Panc1 (cell line): ENCODE measurements at regions not wholly inside any gene's neighbourhood (a gene's known extent, or its start where the extent isn't known, plus 50 kb on each side); places are given as distances from the start of the nearest gene placed in this dataset.

Experiments used
- CTCF ChIP-seq: fragments of 450-650 bp; IDR thresholded peaks from 2 replicates; pipeline ENCODE4 v1.5.1; 2017; ENCODE audit warnings: mild to moderate bottlenecking
- POLR2AphosphoS5 ChIP-seq: IDR thresholded peaks from 2 replicates; pipeline ENCODE4 v1.6.1; 2012; ENCODE audit warnings: mild to moderate bottlenecking, low read depth, low read length, moderate library complexity
- TCF7L2 ChIP-seq: IDR thresholded peaks from 2 replicates; pipeline ENCODE4 v1.6.1; 2011; ENCODE audit warnings: mild to moderate bottlenecking, low read depth, low read length, inconsistent platforms
- TF ChIP-seq, protein P1 (sequence below), 2 experiments: IDR thresholded peaks; 2 replicates each; pipeline ENCODE4 v1.6.1; 2011 to 2012; ENCODE audit warnings: low read depth in 2 of 2, control low read depth in 1 of 2, low read length in 1 of 2, mild to moderate bottlenecking in 1 of 2, moderate library complexity in 1 of 2; ENCODE audit not compliant: insufficient read depth in 1 of 2

- no peak for TF ChIP-seq CTCF
- TF ChIP-seq POLR2AphosphoS5, result no peak
- TF ChIP-seq, protein P1, sequence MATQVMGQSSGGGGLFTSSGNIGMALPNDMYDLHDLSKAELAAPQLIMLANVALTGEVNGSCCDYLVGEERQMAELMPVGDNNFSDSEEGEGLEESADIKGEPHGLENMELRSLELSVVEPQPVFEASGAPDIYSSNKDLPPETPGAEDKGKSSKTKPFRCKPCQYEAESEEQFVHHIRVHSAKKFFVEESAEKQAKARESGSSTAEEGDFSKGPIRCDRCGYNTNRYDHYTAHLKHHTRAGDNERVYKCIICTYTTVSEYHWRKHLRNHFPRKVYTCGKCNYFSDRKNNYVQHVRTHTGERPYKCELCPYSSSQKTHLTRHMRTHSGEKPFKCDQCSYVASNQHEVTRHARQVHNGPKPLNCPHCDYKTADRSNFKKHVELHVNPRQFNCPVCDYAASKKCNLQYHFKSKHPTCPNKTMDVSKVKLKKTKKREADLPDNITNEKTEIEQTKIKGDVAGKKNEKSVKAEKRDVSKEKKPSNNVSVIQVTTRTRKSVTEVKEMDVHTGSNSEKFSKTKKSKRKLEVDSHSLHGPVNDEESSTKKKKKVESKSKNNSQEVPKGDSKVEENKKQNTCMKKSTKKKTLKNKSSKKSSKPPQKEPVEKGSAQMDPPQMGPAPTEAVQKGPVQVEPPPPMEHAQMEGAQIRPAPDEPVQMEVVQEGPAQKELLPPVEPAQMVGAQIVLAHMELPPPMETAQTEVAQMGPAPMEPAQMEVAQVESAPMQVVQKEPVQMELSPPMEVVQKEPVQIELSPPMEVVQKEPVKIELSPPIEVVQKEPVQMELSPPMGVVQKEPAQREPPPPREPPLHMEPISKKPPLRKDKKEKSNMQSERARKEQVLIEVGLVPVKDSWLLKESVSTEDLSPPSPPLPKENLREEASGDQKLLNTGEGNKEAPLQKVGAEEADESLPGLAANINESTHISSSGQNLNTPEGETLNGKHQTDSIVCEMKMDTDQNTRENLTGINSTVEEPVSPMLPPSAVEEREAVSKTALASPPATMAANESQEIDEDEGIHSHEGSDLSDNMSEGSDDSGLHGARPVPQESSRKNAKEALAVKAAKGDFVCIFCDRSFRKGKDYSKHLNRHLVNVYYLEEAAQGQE (IDR thresholded peaks at IDR 0.05; ENCODE audit: insufficient read depth in 1 of 2, low read depth in 2 of 2, low read length in 1 of 2), result no peak
- no peak for TF ChIP-seq TCF7L2
Observed at GRCh38 chr3:5488771-5489170, 301.3 kb downstream of the EDEM1 start.
